ENCODE measurements at regions not wholly inside any gene's neighbourhood (a gene's known extent, or its start where the extent isn't known, plus 50 kb on each side); places are given as distances from the start of the nearest gene placed in this dataset.
A peak's percentile ranks its signal among the peaks of the same experiment; 100 is the strongest.

- no peak for TF ChIP-seq IFI16 (CRISPR knock-in tag; IDR thresholded peaks at IDR 0.05)
- peak in 1 of 2 experiments; percentile 73; a peak in 2 of 4 replicates for TF ChIP-seq MLLT1 (IDR thresholded peaks at IDR 0.05)
- TF ChIP-seq PYGO2 (tag; IDR thresholded peaks at IDR 0.05) = no peak
- TF ChIP-seq ZNF75A (CRISPR knock-in tag; IDR thresholded peaks at IDR 0.05) = no peak
- TF ChIP-seq RBM17 (IDR thresholded peaks at IDR 0.05; ENCODE audit: borderline replicate concordance, low read depth, low read length) = no peak
- peak; percentile 91 for TF ChIP-seq ZNF584 (CRISPR knock-in tag; IDR thresholded peaks at IDR 0.05; ENCODE audit: low read depth)
- TF ChIP-seq POLR2H (tag; IDR thresholded peaks at IDR 0.05; ENCODE audit: low read depth) = peak; percentile 69
- TF ChIP-seq ARID3B (CRISPR knock-in tag; IDR thresholded peaks at IDR 0.05; ENCODE audit: borderline replicate concordance) = no peak
- peak; percentile 95 for TF ChIP-seq MEIS2 (IDR thresholded peaks at IDR 0.05; ENCODE audit: partially characterized antibody)
- TF ChIP-seq ZBTB17 (CRISPR knock-in tag; IDR thresholded peaks at IDR 0.05) = peak; percentile 84
- no peak for TF ChIP-seq ZNF780A (CRISPR knock-in tag; IDR thresholded peaks at IDR 0.05)
- TF ChIP-seq POLR2A (conservative IDR thresholded peaks at IDR 0.05) = peak; percentile 59
- TF ChIP-seq CC2D1A (IDR thresholded peaks at IDR 0.05) = peak; percentile 44; the same call in 1 of the 2 replicates
- no peak for TF ChIP-seq ETV5 (CRISPR knock-in tag; IDR thresholded peaks at IDR 0.05; ENCODE audit: low read depth)
- TF ChIP-seq C11orf30 (IDR thresholded peaks at IDR 0.05; ENCODE audit: low read depth) = no peak
- no peak for TF ChIP-seq ZNF449 (CRISPR knock-in tag; IDR thresholded peaks at IDR 0.05)
- TF ChIP-seq ATF1 (CRISPR knock-in tag; IDR thresholded peaks at IDR 0.05) = no peak
- TF ChIP-seq ATF1 (tag; IDR thresholded peaks at IDR 0.05) = peak; percentile 60
These were observed 51.3 kb upstream of the FREM1 start (continued) for GRCh38 chr9:14961372-14962068.

Measured in K562 (cell line).